ENCODE measurements at regions not wholly inside any gene's neighbourhood (a gene's known extent, or its start where the extent isn't known, plus 50 kb on each side); places are given as distances from the start of the nearest gene placed in this dataset.

GRCh38 chr12:84604551-84604950 is 308.0 kb downstream of the SLC6A15 start:
- no peak for TF ChIP-seq POLR2A (IDR thresholded peaks at IDR 0.05)
- TF ChIP-seq CTCF (IDR thresholded peaks at IDR 0.05): no peak

Data from adrenal gland (tissue), 5 donors.